Anterior cingulate cortex (tissue), 58 donors: ENCODE measurements at regions not wholly inside any gene's neighbourhood (a gene's known extent, or its start where the extent isn't known, plus 50 kb on each side); places are given as distances from the start of the nearest gene placed in this dataset.

Source experiments
- DNase-seq, 58 donors: peaks; one replicate each; lab custom pipeline; 2025; lab: John Stamatoyannopoulos, UW

DNA sequence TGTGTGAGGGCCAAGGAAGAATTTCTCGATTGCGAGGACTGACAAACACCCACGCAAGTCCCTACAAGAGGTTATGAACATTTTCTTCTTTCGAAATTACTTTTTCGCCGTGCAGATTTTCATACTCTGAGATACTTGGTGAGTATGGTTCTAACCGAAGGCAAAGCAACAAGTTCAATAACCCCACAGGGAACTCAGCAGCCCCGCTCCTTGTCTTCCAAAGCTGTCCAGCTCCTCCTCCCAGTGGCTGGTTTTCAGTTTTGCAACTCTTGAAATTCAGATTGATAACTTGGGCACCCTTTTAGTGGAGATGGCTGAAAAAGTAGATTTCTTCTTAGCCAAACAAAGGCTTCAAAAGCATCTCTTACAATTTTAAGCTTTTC, 154.4 kb downstream of the SETD4 start:
- no peak for DNase-seq

DNA sequence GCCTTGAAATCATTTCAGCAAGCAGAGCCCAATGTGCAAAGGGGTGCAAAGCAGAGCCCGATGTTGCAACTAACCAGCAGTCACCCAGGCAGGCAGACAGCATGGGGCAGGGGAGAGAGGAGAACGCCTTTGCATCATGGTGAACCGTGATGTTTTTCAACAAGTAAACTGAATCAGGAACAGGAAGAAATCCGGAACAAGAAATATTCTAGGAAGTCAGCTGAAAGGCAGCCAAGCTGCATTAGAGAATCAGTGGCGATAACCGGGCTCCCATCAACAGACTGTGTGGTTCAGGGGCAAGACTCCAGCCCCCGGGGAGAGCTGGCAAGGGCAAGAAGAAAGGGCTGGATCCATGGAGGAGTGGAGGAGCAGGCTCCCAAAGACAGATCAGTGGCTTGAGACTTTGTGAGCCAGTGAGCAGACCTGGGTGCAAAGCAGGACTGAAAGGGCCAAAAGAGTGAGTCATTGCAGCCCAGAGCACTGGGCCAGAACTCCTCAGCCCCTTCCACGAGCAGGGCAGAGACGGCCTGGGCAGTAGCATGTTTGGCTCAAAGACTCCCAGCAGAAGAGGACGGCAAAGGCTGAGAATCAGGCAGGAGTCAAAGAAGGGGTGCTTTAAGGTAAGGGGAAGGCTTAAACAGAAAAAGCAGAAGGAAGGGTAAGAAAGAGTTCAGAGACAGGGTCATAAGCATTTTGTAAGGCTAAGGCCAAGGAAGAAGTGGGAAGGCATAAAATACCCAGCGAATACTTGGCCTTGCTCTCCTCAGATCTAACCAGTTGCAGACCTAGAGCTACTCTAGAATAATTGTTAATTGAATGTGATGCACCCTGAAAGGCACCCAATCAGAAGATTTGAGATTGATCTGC, 155.0 kb downstream of the SETD4 start:
- DNase-seq: peak in 3 of 58 donors; percentile 2 to 21 (median 13)

DNA sequence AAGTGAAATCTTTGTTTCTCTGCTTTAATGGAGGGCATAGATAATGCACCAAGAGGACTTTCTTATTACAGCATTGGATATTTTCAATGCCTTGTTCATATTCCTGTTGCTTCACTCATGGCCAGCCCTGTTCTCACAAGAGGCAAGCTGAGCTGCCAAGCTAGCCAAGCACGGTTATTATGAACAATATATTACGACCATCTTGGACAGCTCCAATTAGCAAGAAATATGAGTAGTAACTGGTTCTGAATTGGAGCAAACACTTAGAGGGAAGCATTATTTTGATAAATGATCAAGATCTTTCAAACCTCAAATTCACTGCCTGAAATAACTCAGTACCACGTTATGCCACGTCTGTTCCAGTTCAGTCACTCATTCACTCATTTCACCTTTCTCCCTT, 159.8 kb downstream of the SETD4 start:
- no peak for DNase-seq

DNA sequence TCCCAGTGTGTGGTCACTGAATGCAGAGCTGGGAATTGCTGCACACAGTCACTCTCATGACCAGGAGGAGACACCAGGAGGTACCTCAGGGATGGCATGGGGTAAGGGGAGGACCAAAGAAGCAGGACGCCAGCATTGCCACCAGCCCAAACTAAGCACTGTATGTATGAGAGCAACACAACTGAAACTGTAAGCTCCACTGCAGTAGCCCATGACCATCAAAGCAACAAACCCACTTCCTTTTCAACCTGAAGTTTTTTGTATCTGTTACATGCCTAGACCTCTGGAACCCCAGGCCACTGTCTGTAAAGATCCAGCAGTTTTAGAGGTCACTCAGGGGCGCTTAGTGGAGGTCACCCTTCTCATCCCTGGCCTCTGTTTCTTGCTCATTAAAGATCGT, 164.3 kb downstream of the SETD4 start:
- DNase-seq: no peak

DNA sequence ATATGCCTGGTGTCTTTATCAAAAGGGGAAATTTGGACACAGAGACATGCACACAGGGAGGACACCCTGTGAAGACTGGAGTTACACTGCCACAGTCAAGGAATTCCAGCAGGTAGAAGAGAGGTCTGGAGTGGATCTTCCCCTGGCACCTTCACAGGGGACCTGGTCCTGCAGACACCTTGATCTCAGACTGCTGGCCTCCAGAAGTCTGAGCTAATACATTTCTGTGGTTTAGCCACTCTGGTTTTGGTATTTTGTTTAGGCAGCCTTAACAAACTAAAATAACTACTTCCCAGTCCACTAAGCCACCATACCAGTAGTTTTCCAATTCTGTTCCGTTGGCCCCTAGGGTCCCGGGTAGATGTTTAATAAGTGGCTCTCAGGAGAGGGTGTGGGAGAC, 164.7 kb downstream of the SETD4 start:
- DNase-seq: no peak

DNA sequence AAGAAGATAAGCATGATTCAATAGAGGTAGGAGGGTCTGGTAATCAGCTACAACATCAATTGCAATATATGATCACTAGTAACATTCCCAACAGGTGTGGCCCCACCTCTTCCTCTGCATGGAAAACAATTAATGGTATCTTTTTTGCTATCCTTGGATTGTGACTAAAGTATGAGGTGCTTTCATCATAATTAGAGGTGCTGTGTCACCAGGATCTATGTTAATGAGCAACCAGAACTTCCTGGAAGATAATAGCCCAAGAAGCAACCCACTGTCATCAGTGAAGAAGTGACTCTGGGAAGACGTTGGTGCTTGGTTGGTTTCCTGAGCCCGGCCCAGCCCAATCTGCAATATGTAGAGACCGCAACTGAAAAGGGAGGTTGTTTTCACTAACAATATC, 167.2 kb downstream of the SETD4 start:
- no peak for DNase-seq

DNA sequence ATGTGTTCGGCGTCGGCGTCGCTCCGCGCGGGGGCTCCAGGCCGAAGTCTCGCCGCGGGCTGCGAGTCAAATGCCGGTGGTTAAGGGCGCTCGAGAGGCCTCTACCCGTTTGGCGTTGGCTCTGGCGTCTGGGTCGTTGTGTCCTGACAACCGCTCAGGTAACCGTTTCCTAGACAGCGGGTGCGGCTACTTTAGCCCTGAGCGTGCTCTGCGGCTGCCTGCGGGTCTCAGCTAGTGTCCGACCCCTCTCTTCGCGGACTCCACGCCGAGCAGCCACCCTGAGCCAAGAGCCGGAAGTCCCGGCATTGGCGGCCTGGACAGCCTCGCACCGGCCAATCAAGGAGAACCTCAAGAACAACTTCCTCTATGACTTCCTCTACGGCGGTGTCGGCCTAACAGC, 173.4 kb downstream of the SETD4 start:
- DNase-seq: no peak

DNA sequence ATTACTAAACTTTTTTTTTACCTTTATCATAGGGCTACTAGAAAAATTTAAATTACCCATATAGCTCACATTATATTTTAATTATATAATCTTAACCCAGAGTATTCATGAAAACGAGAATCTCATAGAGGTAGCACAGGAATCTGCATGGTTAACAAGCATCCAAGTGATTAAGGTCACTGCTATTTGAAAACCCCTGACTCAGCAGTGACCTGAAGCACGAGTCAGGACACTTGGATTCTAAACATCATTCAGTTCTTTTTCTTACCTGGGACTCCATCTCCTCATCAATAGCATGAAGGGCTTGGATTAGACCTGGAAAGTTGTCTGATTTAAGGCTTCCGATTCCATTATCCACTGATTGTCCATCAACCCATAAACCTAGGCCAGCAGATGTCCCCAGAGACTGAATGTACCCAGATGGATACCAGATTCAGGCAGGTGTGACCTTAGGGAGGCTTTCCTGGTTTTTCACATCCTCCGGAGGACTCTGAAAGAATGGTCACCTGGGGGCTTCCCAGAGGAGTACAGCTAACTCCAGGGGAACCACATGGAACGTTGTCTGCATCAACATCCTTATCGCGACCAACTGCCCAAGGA, 174.3 kb downstream of the SETD4 start:
- no peak for DNase-seq

DNA sequence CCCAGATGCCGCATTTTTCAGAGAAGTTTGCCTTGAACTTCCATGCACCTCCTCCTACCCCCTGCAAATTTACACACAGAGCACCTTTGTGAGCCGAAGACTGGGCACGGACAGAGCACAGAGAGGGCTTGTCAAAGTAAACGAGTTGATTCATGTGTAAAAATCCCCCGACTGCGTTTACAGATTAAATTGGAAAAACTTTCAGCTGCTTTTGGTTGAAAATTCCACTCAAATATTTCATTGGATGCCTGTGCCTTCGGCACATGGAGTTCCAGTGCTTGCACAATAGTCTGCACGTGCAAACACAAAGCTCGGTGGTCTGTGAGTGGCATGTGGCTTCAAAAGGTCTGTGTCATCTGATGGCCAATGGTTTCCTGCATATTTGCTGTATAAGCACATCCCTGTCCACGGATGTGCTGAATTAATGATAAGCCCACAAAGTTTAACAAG, 177.5 kb downstream of the SETD4 start:
- no peak for DNase-seq

DNA sequence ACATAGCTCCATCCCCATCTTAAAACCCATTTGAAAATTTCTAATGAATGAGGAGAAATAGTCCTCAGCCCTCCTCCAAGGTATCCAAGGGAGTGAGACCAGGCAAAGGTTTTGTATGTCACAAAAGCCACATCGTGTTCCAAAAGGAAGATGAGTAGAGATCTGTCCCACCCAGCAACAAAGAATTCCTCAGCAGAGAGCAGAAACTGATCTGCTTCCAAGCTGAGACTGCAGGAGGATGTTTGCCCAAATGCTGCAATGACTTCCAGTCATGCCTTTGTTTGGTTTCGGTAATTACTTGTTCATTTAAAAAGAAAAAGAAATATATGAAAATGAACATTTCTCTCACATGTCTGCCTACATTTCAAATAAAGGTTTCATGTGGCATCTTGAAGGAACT, 186.9 kb downstream of the SETD4 start:
- DNase-seq: no peak

DNA sequence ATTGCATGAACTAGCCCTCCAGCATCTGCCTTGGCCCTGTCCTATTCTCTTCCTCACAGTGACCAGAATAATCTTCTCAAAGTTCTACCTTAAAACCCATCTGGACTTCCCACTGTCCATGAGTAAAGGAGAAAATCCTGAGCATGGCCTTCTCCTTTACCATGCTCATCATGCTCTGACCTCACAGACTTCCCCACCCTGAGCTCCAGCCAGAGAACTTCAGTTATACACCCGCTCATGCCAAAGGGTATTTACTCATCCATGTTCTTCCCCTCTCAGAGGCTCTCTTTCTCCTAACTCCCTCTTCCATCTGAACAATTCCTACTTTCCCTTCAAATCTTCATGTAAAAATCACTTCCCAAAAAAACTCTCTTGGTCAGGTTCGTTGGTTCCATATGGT, 188.4 kb downstream of the SETD4 start:
- no peak for DNase-seq

DNA sequence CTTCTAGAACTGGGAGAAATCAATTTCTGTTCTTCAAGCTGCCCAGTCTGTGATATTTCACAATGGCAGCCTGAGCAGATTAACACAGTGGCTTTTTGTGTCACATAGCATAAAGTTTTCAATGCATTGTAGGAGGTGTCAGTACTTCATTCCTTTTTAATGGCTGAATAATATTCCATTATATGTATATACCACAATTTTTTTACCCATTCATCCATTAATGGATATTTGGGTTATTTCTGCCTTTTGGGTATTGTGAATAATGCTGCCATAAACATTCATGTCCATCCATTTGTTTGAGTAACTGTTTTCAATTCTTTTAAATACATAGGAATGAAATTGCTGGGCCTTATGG, 191.5 kb downstream of the SETD4 start:
- no peak for DNase-seq

DNA sequence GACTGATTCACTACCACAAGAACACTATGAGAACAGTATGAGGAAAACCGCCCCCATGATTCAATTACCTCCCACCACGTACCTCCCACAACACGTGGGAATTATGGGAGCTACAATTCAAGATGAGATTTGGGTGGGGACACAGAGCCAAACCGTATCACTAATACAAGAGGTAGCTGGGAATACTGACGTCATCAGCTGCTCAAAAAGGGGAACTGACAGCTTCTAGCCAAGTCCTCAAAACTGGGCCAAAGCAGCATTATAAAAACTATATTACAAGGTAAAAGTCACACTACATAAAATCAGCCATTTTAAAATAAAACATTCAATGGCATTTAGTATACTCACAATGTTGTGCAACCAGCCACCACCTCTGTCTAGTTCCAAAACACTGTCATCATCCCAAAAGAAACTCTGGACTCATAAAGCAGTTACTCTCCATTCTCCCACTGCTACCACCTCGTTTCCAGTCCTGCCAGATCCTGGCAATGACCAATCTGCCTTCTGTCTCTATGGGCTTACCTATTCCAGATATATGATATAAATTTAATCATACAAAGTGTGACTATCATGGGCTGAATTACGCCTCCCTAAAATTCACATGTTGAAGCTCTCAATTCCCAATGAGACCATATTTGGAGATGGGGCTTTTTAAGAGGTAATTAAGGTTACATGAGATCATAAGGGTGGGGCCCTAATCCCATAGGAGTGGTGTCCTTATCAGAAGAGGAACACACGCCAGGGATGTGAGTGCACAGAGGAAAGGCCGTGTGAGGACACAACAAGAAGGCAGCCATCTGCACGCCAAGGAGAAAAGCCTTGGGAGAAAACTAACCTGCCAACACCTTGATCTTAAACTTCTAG, 192.1 kb downstream of the SETD4 start:
- no peak for DNase-seq

DNA sequence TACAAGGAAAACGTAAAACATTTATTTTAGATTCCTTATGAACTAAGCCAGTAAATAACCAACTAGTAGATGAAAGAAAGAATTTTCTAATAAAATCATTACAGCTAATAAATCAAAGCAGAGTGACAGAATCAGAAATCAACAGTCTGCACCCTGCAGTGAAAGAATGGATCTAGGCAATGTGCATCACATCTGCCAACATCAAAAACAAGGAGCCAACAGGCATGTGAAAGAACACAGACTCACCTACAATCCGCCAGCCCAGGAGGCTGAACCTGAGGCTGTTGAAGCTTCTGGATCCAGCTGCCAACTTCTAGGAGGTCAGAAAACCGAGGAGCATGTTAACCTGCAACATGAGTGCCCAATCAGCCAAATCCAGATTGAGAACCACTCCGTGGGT, 196.3 kb downstream of the SETD4 start:
- DNase-seq: no peak

DNA sequence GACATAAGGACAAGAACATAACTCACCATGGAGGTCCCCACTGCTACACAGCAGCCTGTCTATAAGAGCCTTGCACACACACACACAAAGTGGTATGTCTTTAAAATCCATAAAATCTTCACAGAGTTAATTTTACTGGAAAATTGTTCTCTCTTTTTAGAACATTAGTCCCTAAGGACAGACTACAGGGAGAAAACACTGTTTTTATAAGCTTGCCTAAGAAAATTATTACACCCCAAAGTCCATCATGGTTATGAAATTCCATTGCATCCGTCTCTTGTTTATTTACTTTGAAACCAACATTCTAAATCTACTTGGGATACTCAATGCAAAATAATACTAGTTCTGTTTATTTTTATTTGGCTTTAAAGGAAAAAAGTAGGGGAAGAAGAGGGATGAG, 197.4 kb downstream of the SETD4 start:
- no peak for DNase-seq

DNA sequence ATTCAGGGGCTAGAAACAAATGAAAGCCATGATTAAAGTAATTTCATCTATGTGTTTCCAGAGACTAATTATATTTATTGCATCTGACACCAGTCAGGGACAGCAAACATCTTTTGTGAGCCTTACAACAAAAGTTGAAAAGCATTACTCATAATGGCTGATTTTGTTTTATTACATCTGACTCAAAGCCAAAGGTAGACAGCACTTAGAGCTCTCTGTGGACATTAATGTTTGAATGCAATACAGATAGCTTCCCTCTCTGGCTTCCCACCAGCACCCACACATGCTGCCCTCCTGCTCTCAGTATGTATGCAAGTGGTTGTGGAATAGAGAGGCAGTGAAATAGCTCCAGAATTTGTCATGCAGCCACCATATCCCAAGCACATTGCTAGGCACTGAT, 198.7 kb downstream of the SETD4 start:
- DNase-seq: no peak

DNA sequence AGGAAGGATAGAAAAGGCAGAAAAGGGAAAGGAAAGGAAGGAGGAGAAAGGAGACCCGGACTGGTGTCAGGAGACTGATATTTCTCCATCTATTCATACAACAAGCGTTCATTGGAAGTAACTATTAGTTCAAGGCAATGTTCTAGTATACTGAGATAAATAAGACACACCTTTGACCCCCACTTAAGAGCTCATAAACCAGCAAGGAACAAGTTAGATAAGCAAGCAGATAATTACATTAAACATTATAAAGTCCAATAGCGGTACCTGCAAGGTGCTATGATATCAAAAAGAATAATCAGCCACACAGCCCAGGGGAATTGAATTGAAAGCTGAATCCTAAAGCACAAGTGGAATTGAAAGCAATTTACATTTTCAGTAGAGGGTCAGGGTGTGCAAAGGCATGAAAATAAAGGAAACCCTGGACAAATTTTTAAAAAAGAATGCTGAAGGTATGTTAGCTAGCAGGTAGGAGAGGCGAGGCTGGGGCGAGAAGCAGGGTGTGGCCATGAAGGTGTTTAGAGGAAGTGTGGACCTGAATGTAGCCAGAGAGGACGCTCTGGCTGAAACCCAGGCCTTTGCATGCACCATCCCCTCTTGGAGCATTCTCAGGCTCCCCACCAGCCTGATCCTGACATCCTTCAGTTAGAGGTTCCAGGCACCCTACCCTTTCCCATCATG, 200.0 kb downstream of the SETD4 start:
- DNase-seq: no peak

DNA sequence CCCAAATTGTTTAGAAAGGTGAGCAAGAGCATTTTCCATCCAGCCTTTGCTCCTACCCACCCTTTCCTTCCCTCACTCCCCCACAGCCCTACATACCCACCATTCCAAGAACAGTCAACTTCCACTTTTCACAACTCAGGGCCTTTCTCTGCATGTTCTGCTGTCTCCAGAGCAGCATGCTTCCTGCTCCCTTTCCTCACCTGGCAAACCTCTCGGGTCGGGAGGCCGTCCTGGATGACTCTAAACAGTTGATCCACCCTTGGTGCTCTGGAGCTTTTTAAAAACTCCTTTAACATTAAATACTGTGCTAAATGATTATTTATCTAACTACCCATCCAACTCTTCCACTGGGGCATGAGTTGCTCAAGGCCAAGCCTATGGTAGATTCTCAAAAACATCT, 200.6 kb downstream of the SETD4 start:
- DNase-seq: no peak

DNA sequence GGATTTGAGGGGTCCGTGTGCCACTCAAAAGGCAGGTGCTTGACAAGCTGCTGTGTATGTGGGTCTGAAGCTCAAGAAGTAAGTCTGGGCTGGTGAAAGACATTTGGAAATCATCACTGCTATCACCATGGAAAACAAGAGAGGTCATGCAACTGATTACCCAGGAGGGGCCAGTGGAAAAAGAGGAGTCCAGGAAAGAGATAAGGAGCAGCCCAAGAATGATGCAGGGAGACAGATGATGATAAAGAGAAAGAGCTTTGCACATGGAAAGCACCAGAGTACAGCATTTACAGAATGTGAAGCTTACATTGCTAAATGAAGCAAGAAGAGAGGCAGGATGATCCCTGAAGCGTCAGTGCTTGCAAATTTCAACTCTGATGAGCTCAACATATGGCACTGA, 203.2 kb downstream of the SETD4 start:
- DNase-seq: no peak

DNA sequence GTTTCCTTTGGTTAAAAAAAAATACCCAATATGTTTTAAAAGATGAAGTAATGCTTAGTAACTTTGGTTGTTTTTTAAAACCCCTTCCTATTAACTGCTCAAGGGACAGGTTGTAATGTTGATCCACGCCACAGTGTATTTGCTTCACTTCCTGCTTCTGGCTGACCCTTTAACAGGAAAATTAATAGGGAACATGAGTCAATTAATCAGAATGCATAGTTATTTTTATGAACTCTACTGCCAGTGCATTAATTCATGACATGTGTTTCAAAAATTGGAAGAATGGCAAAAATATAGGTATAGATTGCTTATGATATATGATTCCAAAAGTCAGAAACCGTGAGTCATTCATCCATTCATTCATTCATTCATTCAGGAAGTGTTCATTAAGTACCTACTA, 204.8 kb downstream of the SETD4 start:
- no peak for DNase-seq

DNA sequence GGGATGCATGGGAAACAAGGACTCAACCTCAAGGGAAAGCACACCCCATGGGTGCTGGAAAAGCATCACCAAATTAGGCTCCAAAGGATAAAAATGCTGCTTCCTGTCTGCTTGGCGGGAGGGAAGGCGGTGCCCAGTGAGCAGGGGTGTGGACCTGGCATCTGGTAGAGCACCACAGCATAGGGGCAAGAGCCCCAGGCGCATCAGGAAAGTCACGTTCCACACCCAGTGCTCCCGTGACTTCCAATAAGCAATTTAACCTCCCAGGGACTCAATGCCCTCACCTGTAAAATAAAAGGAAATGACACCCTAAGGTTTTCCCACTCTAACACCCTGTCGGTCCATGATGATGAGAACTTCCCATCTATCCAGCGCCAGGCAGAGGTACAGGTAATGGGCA, 206.0 kb downstream of the SETD4 start:
- no peak for DNase-seq
